Liver (tissue), 8 donors: ENCODE measurements at regions not wholly inside any gene's neighbourhood (a gene's known extent, or its start where the extent isn't known, plus 50 kb on each side); places are given as distances from the start of the nearest gene placed in this dataset.
"Not testable (repeated sequence)": the region's sequence is repeated elsewhere in the genome, so short reads cannot be mapped to it uniquely, and the experiment has no call there.

Experiments used
- DNase-seq: peaks from one replicate; pipeline ENCODE4 v3.0.0-alpha.2; 2017; ENCODE audit warnings: low spot score
- H3K27ac ChIP-seq, 2 donors: one replicate each; pipeline ENCODE4 v1.7.0; 2013; ENCODE audit warnings: inconsistent platforms in 2 of 2, low read length in 2 of 2, control low read depth in 1 of 2, low read depth in 1 of 2, mild to moderate bottlenecking in 1 of 2
- H3K27me3 ChIP-seq, 4 donors: one replicate each; pipeline versions ENCODE4 v1.6.1 to v1.7.0; 2013; ENCODE audit warnings: low read length in 3 of 4, inconsistent platforms in 1 of 4, mild to moderate bottlenecking in 1 of 4, moderate library complexity in 1 of 4; ENCODE audit not compliant: control insufficient read depth in 4 of 4, insufficient read depth in 4 of 4
- H3K36me3 ChIP-seq, 4 donors: one replicate each; pipeline versions ENCODE4 v1.6.1 to v1.7.0; 2013; ENCODE audit warnings: low read length in 3 of 4, mild to moderate bottlenecking in 3 of 4, low read depth in 1 of 4, moderate library complexity in 1 of 4; ENCODE audit not compliant: control insufficient read depth in 4 of 4, insufficient read depth in 3 of 4
- H3K4me1 ChIP-seq, 4 donors: one replicate each; pipeline versions ENCODE4 v1.6.1 to v1.7.0; 2013; ENCODE audit warnings: low read length in 3 of 4, mild to moderate bottlenecking in 3 of 4, moderate library complexity in 1 of 4; ENCODE audit not compliant: control insufficient read depth in 4 of 4, insufficient read depth in 4 of 4
- H3K4me3 ChIP-seq, 3 donors: one replicate each; pipeline versions ENCODE4 v1.6.1 to v1.7.0; 2013; ENCODE audit warnings: low read length in 3 of 3, control low read depth in 1 of 3, low read depth in 1 of 3, mild to moderate bottlenecking in 1 of 3
- H3K9ac ChIP-seq, 2 donors: one replicate each; pipeline ENCODE4 v1.7.0; 2013; ENCODE audit warnings: low read length in 2 of 2, mild to moderate bottlenecking in 2 of 2, moderate library complexity in 2 of 2, control low read depth in 1 of 2, low read depth in 1 of 2
- H3K9me3 ChIP-seq, 4 donors: one replicate each; pipeline versions ENCODE4 v1.6.1 to v1.7.0; 2013; ENCODE audit warnings: low read length in 3 of 4; ENCODE audit not compliant: control insufficient read depth in 4 of 4
- CTCF ChIP-seq: fragments of 150-350 bp; IDR thresholded peaks from 2 replicates; pipeline ENCODE4 v1.5.1; 2017; ENCODE audit warnings: improper control_type of control experiment, low read depth, low read length; ENCODE audit not compliant: missing input control
- EGR1 ChIP-seq, 2 donors: IDR thresholded peaks; 2 replicates each; pipeline ENCODE4 v1.6.1; 2016 to 2018; ENCODE audit warnings: antibody characterized with exemption in 2 of 2, low read depth in 2 of 2
- FOXA1 ChIP-seq: IDR thresholded peaks from 2 replicates; pipeline ENCODE4 v1.6.1; 2016; ENCODE audit warnings: antibody characterized with exemption
- FOXA2 ChIP-seq: IDR thresholded peaks from 2 replicates; pipeline ENCODE4 v1.6.1; 2016; ENCODE audit warnings: antibody characterized with exemption
- GABPA ChIP-seq, 2 donors: IDR thresholded peaks in 1 of 2; conservative IDR thresholded peaks in 1 of 2; 2 replicates each; pipeline ENCODE4 v1.6.1; 2016; ENCODE audit warnings: antibody characterized with exemption in 2 of 2, mild to moderate bottlenecking in 1 of 2, moderate library complexity in 1 of 2
- HNF4A ChIP-seq, 2 donors: conservative IDR thresholded peaks; 2 replicates each; pipeline ENCODE4 v1.6.1; 2016; ENCODE audit warnings: antibody characterized with exemption in 2 of 2, mild to moderate bottlenecking in 2 of 2
- HNF4G ChIP-seq: IDR thresholded peaks from 2 replicates; pipeline ENCODE4 v1.6.1; 2016; ENCODE audit warnings: antibody characterized with exemption
- MAX ChIP-seq: IDR thresholded peaks from 2 replicates; pipeline ENCODE4 v1.6.1; 2016; ENCODE audit warnings: antibody characterized with exemption
- RAD21 ChIP-seq, 2 donors: IDR thresholded peaks; 2 replicates each; pipeline ENCODE4 v1.6.1; 2016; ENCODE audit warnings: antibody characterized with exemption in 2 of 2, mild to moderate bottlenecking in 2 of 2
- REST ChIP-seq: IDR thresholded peaks from 2 replicates; pipeline ENCODE4 v1.6.1; 2016; ENCODE audit warnings: antibody characterized with exemption, mild to moderate bottlenecking
- RXRA ChIP-seq, 2 donors: IDR thresholded peaks; 2 replicates each; pipeline ENCODE4 v1.6.1; 2017 to 2018; ENCODE audit warnings: antibody characterized with exemption in 2 of 2, mild to moderate bottlenecking in 1 of 2
- TAF1 ChIP-seq: conservative IDR thresholded peaks from 2 replicates; pipeline ENCODE4 v1.6.1; 2016; ENCODE audit warnings: antibody characterized with exemption, mild to moderate bottlenecking
- YY1 ChIP-seq: IDR thresholded peaks from 2 replicates; pipeline ENCODE4 v1.6.1; 2016; ENCODE audit warnings: antibody characterized with exemption, mild to moderate bottlenecking
- ZBTB33 ChIP-seq: IDR thresholded peaks from 2 replicates; pipeline ENCODE4 v1.6.1; 2016; ENCODE audit warnings: antibody characterized with exemption
- WGBS: extraction: QIAGEN DNeasy Blood & Tissue Kit; methylation state at CpG from one replicate; pipeline ENCODE4 v1.1.7; 2013; 5-methylcytosine and 5-hydroxymethylcytosine counted together
- donor health status: healthy.
- donor health status: healthy.
- donor health status: healthy.
- donor health status: healthy.
- donor health status: healthy.

GRCh38 chr13:50170447-50171037 lies 155.3 kb downstream of the KCNRG start:
- Histone ChIP-seq H3K9me3 (no peaks in the 10 kb centered on the region), H3K4me1 (no peaks in the 10 kb centered on the region), H3K27me3 (no peaks in the 10 kb centered on the region), H3K4me3 (no peak overlapping the region), H3K36me3 (no peaks in the 10 kb centered on the region), H3K9ac (no peak overlapping the region), H3K27ac (no peak overlapping the region)
- peak; percentile 36 for TF ChIP-seq CTCF
- no peak for TF ChIP-seq FOXA1
- TF ChIP-seq MAX = no peak
- no peak for TF ChIP-seq REST
- no peak for TF ChIP-seq GABPA (IDR thresholded peaks at IDR 0.05 in 1 of 2, conservative IDR thresholded peaks at IDR 0.05 in 1 of 2)
- TF ChIP-seq RAD21 (IDR thresholded peaks at IDR 0.05) = peak; percentile 72 to 74
- WGBS = 83% methylated on average over 2 of the region's 2 CpGs
- no peak for DNase-seq

- H3K4me1 ChIP-seq = no peaks in the 10 kb centered on the region
- H3K9ac ChIP-seq = no peak overlapping the region
- no peak overlapping the region for H3K4me3 ChIP-seq
- no peak overlapping the region for H3K27ac ChIP-seq
- H3K36me3 ChIP-seq = no peaks in the 10 kb centered on the region
- no peak for TF ChIP-seq RXRA (IDR thresholded peaks at IDR 0.05)
- no peak for TF ChIP-seq EGR1 (IDR thresholded peaks at IDR 0.05; ENCODE audit: low read depth in 2 of 2)
- TF ChIP-seq HNF4A (conservative IDR thresholded peaks at IDR 0.05) = no peak
- no peak for TF ChIP-seq RAD21 (IDR thresholded peaks at IDR 0.05)
- TF ChIP-seq YY1 = no peak
- TF ChIP-seq ZBTB33 = no peak
- no peak for TF ChIP-seq TAF1
- no peak for TF ChIP-seq FOXA2
- TF ChIP-seq HNF4G = no peak
- WGBS = 97% methylated on average over 15 of the region's 15 CpGs
- no peaks in the 10 kb centered on the region for H3K27me3 ChIP-seq
- DNase-seq = no peak
- H3K9me3 ChIP-seq = no peaks in the 10 kb centered on the region
These were observed 156.5 kb downstream of the KCNRG start for GRCh38 chr13:50171590-50172282.

- not testable (repeated sequence) for H3K4me3 ChIP-seq, H3K27me3 ChIP-seq, H3K36me3 ChIP-seq, H3K27ac ChIP-seq, DNase-seq, H3K4me1 ChIP-seq, H3K9me3 ChIP-seq, H3K9ac ChIP-seq
- WGBS = 79% methylated on average over 2 of the region's 2 CpGs
These were observed 157.8 kb downstream of the KCNRG start for GRCh38 chr13:50173045-50173444.
